Fibroblast of pulmonary artery (primary cell): ENCODE measurements at regions not wholly inside any gene's neighbourhood (a gene's known extent, or its start where the extent isn't known, plus 50 kb on each side); places are given as distances from the start of the nearest gene placed in this dataset.
"Not testable (repeated sequence)": the region's sequence is repeated elsewhere in the genome, so short reads cannot be mapped to it uniquely, and the experiment has no call there.

Experiments
- DNase-seq: peaks from one replicate; pipeline ENCODE4 v3.0.0-alpha.2; 2010; ENCODE audit warnings: low read depth
- H3K4me3 ChIP-seq: replicated peaks from 2 replicates; pipeline ENCODE4 v1.5.1; 2011; ENCODE audit warnings: low read depth, mild to moderate bottlenecking, control low read depth, low read length, moderate library complexity
- CTCF ChIP-seq: IDR thresholded peaks from 2 replicates; pipeline ENCODE4 v1.5.1; 2011; ENCODE audit warnings: mild to moderate bottlenecking, control low read depth, low read length, inconsistent platforms; ENCODE audit errors: missing control alignments

DNA sequence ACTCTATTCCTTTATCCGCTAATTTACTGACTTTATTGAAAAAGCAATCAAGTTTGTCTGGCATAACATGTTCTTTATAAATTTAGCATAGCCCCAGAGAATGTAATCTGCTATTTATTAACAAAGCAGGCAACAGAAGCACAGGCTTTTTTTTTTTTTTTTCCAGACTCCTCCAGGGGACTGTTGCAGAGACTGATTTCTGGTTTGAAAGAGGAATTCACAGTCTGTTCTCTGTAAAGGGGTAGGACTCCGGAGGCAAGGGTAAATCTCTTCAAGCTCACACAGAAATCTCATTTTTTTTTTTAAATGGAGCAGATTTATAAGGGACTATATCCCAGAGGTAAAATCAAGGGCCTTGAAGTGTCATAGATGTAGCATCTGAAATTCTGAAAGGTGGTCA lies 1386.5 kb upstream of the CDH8 start:
- TF ChIP-seq CTCF: no peak
- no peak overlapping the region for H3K4me3 ChIP-seq
- DNase-seq: no peak

DNA sequence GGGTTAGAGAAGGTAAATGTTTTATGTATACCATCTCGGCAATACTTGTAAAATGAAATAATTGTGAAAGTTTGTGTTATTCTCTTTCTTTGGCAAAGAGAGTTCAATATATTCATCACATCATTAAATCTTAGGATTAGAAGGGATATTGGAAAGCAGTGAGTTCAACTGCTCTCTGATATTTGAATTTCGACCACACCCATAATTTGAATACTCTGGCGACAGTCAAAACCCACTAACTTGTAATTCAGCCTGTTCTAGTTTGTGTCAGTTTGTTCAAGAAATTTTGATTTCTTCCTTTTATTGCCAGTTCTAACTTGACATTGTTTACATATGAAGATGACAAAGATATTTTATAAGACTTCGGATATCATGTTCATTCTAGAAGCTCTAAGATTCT lies 1380.5 kb upstream of the CDH8 start:
- no peak for TF ChIP-seq CTCF

DNA sequence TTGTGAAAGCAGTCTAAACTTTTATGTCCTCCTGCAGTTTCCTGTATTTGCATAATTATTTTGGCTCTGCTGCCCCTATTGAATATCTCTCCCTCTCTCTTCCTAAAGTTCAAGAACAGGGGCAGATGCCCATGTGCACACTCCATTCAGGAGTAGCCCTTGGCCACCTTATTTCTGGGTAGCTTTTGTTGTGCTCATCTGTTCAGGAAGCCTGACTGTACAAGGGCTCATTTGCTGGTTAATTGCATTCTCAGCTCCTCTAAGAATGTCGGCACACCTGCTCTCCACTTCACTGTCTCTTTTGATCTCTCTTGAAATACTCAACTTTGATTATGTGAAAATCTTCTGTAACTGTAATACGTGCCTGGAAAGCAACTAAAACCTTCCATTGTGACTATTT lies 1378.8 kb upstream of the CDH8 start:
- no peak for DNase-seq
- no peak overlapping the region for H3K4me3 ChIP-seq
- TF ChIP-seq CTCF: no peak

More for the DNA sequence above, 1380.5 kb upstream of the CDH8 start:
- no peak for DNase-seq
- H3K4me3 ChIP-seq: no peak overlapping the region

DNA sequence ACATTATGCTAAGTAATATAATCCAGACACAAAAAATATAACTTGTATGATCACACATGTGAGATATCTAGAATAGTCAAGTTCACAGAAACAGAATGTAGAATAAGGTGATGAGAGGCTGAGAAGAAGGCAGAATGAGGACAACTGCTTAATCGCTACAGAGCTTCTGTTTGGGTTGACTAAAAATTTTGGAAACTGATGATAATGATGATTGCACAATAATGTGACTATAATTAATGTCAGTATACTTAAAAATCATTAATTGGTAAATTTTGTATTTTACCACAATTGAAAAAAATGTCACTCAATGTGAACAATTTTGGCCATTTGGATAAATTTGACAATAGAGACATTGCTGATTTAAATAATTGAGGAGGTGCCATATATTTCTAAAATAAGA lies 1374.4 kb upstream of the CDH8 start:
- DNase-seq: no peak
- no peak for TF ChIP-seq CTCF
- H3K4me3 ChIP-seq: no peak overlapping the region

DNA sequence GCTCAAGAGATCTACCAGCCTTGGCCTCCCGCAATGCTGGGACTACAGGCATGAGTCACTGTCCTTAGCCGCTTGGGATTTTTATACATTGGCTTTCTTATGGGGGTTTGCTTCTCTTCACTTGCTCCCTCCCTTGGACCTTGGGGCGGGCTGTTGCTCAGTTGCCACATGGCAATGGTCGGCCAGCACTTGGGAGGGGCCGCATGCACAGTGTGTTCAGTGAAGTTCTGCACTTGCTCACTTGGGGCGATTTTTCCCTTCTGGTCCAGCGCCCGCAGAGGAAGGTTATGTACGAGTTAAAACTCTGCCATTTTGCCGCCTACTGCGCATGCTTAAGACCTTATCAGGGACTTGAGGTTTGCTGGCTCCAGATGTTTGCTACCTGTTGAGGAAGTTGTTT lies 1367.6 kb upstream of the CDH8 start:
- H3K4me3 ChIP-seq: no peak overlapping the region
- TF ChIP-seq CTCF: no peak
- DNase-seq: no peak

DNA sequence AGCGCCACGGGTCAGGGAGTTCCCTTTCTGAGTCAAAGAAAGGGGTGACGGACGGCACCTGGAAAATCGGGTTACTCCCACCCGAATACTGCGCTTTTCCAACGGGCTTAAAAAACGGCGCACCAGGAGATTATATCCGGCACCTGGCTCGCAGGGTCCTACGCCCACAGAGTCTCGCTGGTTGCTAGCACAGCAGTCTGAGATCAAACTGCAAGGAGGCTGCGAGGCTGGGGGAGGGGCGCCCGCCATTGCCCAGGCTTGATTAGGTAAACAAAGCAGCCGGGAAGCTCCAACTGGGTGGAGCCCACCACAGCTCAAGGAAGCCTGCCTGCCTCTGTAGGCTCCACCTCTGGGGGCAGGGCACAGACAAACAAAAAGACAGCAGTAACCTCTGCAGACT lies 1352.0 kb upstream of the CDH8 start:
- H3K4me3 ChIP-seq, DNase-seq: not testable (repeated sequence)

GRCh38 chr16:63385714-63386432 lies 1349.6 kb upstream of the CDH8 start:
- no peak for TF ChIP-seq CTCF
- H3K4me3 ChIP-seq: no peak overlapping the region
- no peak for DNase-seq
